CD4-positive, alpha-beta T cell (primary cell): ENCODE measurements at regions not wholly inside any gene's neighbourhood (a gene's known extent, or its start where the extent isn't known, plus 50 kb on each side); places are given as distances from the start of the nearest gene placed in this dataset.

ENCODE experiments used
- ATAC-seq: fragments of 200-7000 bp; cut with Tn5 transposase; one replicate; pipeline ENCODE4 v1.10.0; 2022; ENCODE audit warnings: mild to moderate bottlenecking; ENCODE audit not compliant: poor library complexity
- CTCF ChIA-PET: fragments of 350-600 bp; sonication (Branson Sonifier 250); formaldehyde crosslinking; loops from one replicate; lab custom pipeline; 2021; ENCODE audit warnings: antibody characterized with exemption, inconsistent platforms; lab: Charles Lee
- POLR2A ChIA-PET: fragments of 350-600 bp; sonication (Branson Sonifier 250); formaldehyde crosslinking; loops from one replicate; lab custom pipeline; 2021; ENCODE audit warnings: antibody characterized with exemption, inconsistent platforms; lab: Charles Lee
- DNase-seq, 14 experiments: peaks; one replicate each; pipeline ENCODE4 v3.0.0-alpha.2; 2013 to 2020; ENCODE audit warnings: mixed read lengths in 2 of 14
- H3K27ac ChIP-seq, 2 donors: one replicate each; pipeline versions ENCODE4 v1.5.1 to v1.7.0; 2013; ENCODE audit warnings: low read length in 2 of 2, low read depth in 1 of 2, mild to moderate bottlenecking in 1 of 2
- H3K27me3 ChIP-seq, 2 experiments: 1 replicate in 1 of 2; 2 replicates in 1 of 2; pipeline versions ENCODE4 v1.6.1 to v1.7.0; 2013; ENCODE audit warnings: low read length in 2 of 2, control low read depth in 1 of 2, mild to moderate bottlenecking in 1 of 2, moderate library complexity in 1 of 2; ENCODE audit not compliant: insufficient read depth in 2 of 2, control insufficient read depth in 1 of 2
- H3K36me3 ChIP-seq: one replicate; pipeline ENCODE4 v1.6.1; 2013; ENCODE audit warnings: low read length, control low read depth; ENCODE audit not compliant: insufficient read depth
- H3K4me1 ChIP-seq: one replicate; pipeline ENCODE4 v1.6.1; 2013; ENCODE audit warnings: low read length, control low read depth; ENCODE audit not compliant: insufficient read depth
- H3K4me3 ChIP-seq: one replicate; pipeline ENCODE4 v1.5.1; 2013; ENCODE audit warnings: mild to moderate bottlenecking, low read length, moderate library complexity
- H3K9me3 ChIP-seq, 2 experiments: 1 replicate in 1 of 2; 2 replicates in 1 of 2; pipeline versions ENCODE4 v1.6.1 to v1.7.0; 2013; ENCODE audit warnings: low read length in 2 of 2, mild to moderate bottlenecking in 2 of 2, control low read depth in 1 of 2, moderate library complexity in 1 of 2; ENCODE audit not compliant: control insufficient read depth in 1 of 2, insufficient read depth in 1 of 2
- H3K27ac Mint-ChIP-seq: one replicate; pipeline ENCODE4 v1.8.0; 2020; ENCODE audit warnings: mixed read lengths
- H3K27me3 Mint-ChIP-seq: one replicate; pipeline ENCODE4 v1.8.0; 2021; ENCODE audit warnings: mixed read lengths
- H3K36me3 Mint-ChIP-seq: one replicate; pipeline ENCODE4 v1.8.0; 2021; ENCODE audit warnings: low read depth, mixed read lengths
- H3K4me1 Mint-ChIP-seq: one replicate; pipeline ENCODE4 v1.8.0; 2021; ENCODE audit warnings: low read depth, mixed read lengths
- H3K4me3 Mint-ChIP-seq: one replicate; pipeline ENCODE4 v1.8.0; 2020; ENCODE audit warnings: mild to moderate bottlenecking, mixed read lengths
- H3K9me3 Mint-ChIP-seq: one replicate; pipeline ENCODE4 v1.8.0; 2020; ENCODE audit warnings: mixed read lengths
- intact Hi-C, 2 experiments: fragments of 100-400 bp; cut with DNase I in 1 of 2; cut with micrococcal nuclease in 1 of 2; formaldehyde crosslinking; loops; one replicate each; pipeline versions ENCODE4 v1.15.1 to v1.9.0; 2023 to 2025; cut with DNase I, micrococcal nuclease
- TF ChIP-seq, protein P1 (sequence below): fragments of 200-600 bp; IDR thresholded peaks from one replicate; pipeline ENCODE4 v1.8.0; 2022; ENCODE audit warnings: antibody characterized with exemption, mild to moderate bottlenecking

- Mint-ChIP-seq H3K36me3 (no peaks in the 10 kb centered on the region), H3K4me3 (no peak overlapping the region), H3K4me1 (no peaks in the 10 kb centered on the region), H3K9me3 (no peaks in the 10 kb centered on the region), H3K27ac (no peak overlapping the region), H3K27me3 (no peaks in the 10 kb centered on the region)
- ChIA-PET POLR2A (no interaction called here), CTCF (no interaction called here)
- H3K36me3 ChIP-seq = no peaks in the 10 kb centered on the region
- no peaks in the 10 kb centered on the region for H3K27me3 ChIP-seq
- DNase-seq = no peak
- H3K9me3 ChIP-seq = peaks cover 0 to 4% of the 10 kb centered on the region in 2 experiments
- no peak overlapping the region for H3K4me3 ChIP-seq
- ATAC-seq = no peak
- H3K4me1 ChIP-seq = no peaks in the 10 kb centered on the region
- intact Hi-C loops = no loop called here
- TF ChIP-seq, protein P1, sequence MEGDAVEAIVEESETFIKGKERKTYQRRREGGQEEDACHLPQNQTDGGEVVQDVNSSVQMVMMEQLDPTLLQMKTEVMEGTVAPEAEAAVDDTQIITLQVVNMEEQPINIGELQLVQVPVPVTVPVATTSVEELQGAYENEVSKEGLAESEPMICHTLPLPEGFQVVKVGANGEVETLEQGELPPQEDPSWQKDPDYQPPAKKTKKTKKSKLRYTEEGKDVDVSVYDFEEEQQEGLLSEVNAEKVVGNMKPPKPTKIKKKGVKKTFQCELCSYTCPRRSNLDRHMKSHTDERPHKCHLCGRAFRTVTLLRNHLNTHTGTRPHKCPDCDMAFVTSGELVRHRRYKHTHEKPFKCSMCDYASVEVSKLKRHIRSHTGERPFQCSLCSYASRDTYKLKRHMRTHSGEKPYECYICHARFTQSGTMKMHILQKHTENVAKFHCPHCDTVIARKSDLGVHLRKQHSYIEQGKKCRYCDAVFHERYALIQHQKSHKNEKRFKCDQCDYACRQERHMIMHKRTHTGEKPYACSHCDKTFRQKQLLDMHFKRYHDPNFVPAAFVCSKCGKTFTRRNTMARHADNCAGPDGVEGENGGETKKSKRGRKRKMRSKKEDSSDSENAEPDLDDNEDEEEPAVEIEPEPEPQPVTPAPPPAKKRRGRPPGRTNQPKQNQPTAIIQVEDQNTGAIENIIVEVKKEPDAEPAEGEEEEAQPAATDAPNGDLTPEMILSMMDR = no peak
- H3K27ac ChIP-seq = no peak overlapping the region
Measured at GRCh38 chr1:172976222-172977041, 74.3 kb downstream of the TNFSF18 start.

DNA sequence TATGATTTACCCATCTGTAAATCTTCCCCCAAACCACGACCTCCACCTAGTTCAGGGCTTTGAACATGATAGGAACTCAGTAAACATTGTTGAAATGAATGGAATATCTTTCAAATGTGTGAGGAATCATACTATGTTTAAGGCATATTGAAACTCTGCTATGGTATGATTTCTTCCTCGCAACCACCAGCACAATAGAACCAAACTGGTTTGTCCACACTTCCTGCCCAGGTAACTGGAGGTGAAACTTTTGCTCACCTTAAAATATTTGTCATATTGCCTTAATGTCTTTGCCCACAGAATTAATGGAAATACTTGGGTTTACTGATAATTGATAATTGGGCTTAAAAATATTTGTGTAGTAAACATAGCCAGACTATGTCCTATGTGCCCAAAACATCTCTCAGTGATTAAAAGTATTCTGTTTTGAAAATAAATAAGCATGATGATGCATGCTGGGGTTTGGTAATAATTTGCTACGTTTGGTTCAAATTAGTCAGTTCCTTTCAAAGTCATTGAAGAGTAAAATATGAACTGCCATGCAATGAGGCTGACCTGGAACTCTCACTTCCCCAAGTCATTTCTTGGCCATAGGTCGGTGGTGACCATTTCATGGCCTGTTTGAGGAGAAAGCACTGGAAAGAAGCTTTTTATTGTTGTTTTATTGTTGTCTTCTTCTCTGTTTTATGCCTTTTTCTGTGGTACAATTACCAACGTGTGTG is 73.3 kb downstream of the TNFSF18 start:
- H3K36me3 ChIP-seq = no peaks in the 10 kb centered on the region
- CTCF ChIA-PET = no interaction called here
- H3K27ac ChIP-seq = no peak overlapping the region
- no peaks in the 10 kb centered on the region for H3K9me3 Mint-ChIP-seq
- POLR2A ChIA-PET = no interaction called here
- H3K4me3 Mint-ChIP-seq = no peak overlapping the region
- H3K36me3 Mint-ChIP-seq = no peaks in the 10 kb centered on the region
- no peaks in the 10 kb centered on the region for H3K27me3 Mint-ChIP-seq
- H3K4me1 Mint-ChIP-seq = no peaks in the 10 kb centered on the region
- H3K9me3 ChIP-seq = peaks cover 0 to 4% of the 10 kb centered on the region in 2 experiments
- TF ChIP-seq, protein P1 = no peak
- H3K27ac Mint-ChIP-seq = no peak overlapping the region
- H3K27me3 ChIP-seq = no peaks in the 10 kb centered on the region
- DNase-seq = no peak
- no peak overlapping the region for H3K4me3 ChIP-seq
- no peak for ATAC-seq
- H3K4me1 ChIP-seq = no peaks in the 10 kb centered on the region
- intact Hi-C loops = no loop called here

DNA sequence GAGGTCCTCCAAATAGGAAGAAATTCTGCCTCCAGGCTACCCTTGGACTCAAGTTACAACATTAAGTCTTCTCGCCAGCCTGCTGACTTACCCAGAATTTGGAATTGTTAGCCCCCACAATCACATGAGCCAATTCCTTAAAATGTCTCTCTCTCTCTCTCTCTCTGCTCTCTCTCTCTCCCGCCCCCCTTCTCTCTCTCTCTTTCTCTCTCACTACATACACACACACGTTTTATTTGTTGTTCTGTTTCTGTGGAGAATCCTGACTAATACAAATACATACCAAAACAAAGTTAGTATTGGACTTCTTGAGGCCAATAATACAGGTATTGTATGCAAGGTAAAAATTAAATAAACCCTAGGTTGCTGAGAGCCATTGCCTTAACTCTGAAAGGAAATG is 72.1 kb downstream of the TNFSF18 start:
- POLR2A ChIA-PET = interaction anchor here (0.8 kb wide), 1 partner anchor 12 kb away, joined by 3 read pairs; no protein-coding TSS in a partner anchor
- DNase-seq = no peak
- H3K27ac Mint-ChIP-seq = no peak overlapping the region
- H3K4me3 ChIP-seq = no peak overlapping the region
- TF ChIP-seq, protein P1 = no peak
- no peaks in the 10 kb centered on the region for H3K4me1 ChIP-seq
- no peaks in the 10 kb centered on the region for H3K27me3 ChIP-seq
- H3K27me3 Mint-ChIP-seq = no peaks in the 10 kb centered on the region
- H3K4me3 Mint-ChIP-seq = no peak overlapping the region
- CTCF ChIA-PET = no interaction called here
- no peaks in the 10 kb centered on the region for H3K36me3 Mint-ChIP-seq
- no peak overlapping the region for H3K27ac ChIP-seq
- H3K9me3 ChIP-seq = peaks cover 0 to 4% of the 10 kb centered on the region in 2 experiments
- H3K36me3 ChIP-seq = no peaks in the 10 kb centered on the region
- ATAC-seq = no peak
- intact Hi-C loops = no loop called here
- H3K9me3 Mint-ChIP-seq = no peaks in the 10 kb centered on the region
- H3K4me1 Mint-ChIP-seq = no peaks in the 10 kb centered on the region
